ENCODE measurements at regions not wholly inside any gene's neighbourhood (a gene's known extent, or its start where the extent isn't known, plus 50 kb on each side); places are given as distances from the start of the nearest gene placed in this dataset.

- TF ChIP-seq EZH2 (IDR thresholded peaks at IDR 0.05; ENCODE audit: borderline replicate concordance, low read depth, low read length, severe bottlenecking): no peak
- TF ChIP-seq CTCF (IDR thresholded peaks at IDR 0.05; ENCODE audit: borderline replicate concordance, extremely low read depth, low read length, poor library complexity, severe bottlenecking): no peak
Observed at GRCh38 chr17:27105636-27106035, 188.3 kb upstream of the WSB1 start.

Data from DND-41 (cell line).